ENCODE measurements at regions not wholly inside any gene's neighbourhood (a gene's known extent, or its start where the extent isn't known, plus 50 kb on each side); places are given as distances from the start of the nearest gene placed in this dataset.

DNA sequence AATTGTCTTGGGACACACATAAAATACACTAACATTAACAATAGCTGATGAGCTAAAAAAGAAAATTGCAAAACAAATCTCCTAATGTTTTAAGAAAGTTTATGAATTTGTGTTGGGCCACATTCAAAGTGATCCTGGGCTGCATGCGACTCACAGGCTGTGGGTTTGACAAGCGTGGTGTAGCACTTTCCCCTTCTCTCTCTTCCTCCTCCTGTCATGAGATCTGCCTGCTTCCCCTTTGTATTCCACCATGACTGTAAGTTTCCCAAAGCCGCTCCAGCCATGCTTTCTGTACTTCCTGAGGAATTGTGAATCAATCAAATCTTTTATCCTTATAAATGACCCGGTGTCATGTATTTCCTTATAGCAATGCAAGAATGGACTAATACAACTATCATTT is 178.0 kb downstream of the TLR4 start:
- WGBS: 77% methylated on average over 4 of the region's 4 CpGs
- Histone ChIP-seq H3K27me3 (no peaks in the 10 kb centered on the region), H3K9me3 (no peaks in the 10 kb centered on the region), H3K4me1 (no peaks in the 10 kb centered on the region), H3K4me3 (no peak overlapping the region), H3K27ac (replicated peaks in 1 of 4) (no peak overlapping the region), H3K36me3 (no peaks in the 10 kb centered on the region)
- intact Hi-C loops (cut with DNase I): no loop called here
- TF ChIP-seq EP300 (IDR thresholded peaks at IDR 0.05) (no peak), POLR2A (IDR thresholded peaks at IDR 0.05; ENCODE audit: low read depth) (no peak), POLR2AphosphoS5 (IDR thresholded peaks at IDR 0.05) (no peak)
- TF ChIP-seq, protein P1, sequence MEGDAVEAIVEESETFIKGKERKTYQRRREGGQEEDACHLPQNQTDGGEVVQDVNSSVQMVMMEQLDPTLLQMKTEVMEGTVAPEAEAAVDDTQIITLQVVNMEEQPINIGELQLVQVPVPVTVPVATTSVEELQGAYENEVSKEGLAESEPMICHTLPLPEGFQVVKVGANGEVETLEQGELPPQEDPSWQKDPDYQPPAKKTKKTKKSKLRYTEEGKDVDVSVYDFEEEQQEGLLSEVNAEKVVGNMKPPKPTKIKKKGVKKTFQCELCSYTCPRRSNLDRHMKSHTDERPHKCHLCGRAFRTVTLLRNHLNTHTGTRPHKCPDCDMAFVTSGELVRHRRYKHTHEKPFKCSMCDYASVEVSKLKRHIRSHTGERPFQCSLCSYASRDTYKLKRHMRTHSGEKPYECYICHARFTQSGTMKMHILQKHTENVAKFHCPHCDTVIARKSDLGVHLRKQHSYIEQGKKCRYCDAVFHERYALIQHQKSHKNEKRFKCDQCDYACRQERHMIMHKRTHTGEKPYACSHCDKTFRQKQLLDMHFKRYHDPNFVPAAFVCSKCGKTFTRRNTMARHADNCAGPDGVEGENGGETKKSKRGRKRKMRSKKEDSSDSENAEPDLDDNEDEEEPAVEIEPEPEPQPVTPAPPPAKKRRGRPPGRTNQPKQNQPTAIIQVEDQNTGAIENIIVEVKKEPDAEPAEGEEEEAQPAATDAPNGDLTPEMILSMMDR (IDR thresholded peaks at IDR 0.05): no peak
- no peak for DNase-seq (ENCODE audit: extremely low spot score)

DNA sequence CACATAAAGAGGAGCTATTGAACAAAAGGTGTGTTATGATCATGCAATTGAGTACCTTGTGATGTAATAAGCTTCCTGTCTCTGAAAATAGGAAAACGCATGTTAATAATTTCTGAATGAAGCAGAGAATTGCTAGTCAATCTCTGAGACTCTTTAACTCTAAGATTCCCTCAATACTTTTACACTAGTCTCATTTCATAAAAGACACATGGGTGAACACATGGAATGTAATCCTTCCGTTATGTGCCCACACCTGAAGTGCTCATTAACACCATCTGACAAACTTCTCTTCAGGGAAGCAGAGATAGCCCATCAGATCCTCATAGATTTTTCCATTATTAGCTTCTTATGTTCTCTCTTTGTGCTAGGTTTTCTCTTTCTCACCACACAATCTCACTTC is 182.4 kb downstream of the TLR4 start:
- Histone ChIP-seq H3K4me3 (no peak overlapping the region), H3K4me1 (no peaks in the 10 kb centered on the region), H3K27me3 (no peaks in the 10 kb centered on the region), H3K27ac (replicated peaks in 1 of 4) (no peak overlapping the region), H3K9me3 (no peaks in the 10 kb centered on the region), H3K36me3 (no peaks in the 10 kb centered on the region)
- intact Hi-C loops (cut with DNase I): no loop called here
- DNase-seq (ENCODE audit: extremely low spot score): no peak
- TF ChIP-seq EP300 (IDR thresholded peaks at IDR 0.05) (no peak), POLR2A (IDR thresholded peaks at IDR 0.05; ENCODE audit: low read depth) (no peak), POLR2AphosphoS5 (IDR thresholded peaks at IDR 0.05) (no peak)
- TF ChIP-seq, protein P1 (IDR thresholded peaks at IDR 0.05): no peak
- WGBS: 85% methylated on average over 2 of the region's 2 CpGs

DNA sequence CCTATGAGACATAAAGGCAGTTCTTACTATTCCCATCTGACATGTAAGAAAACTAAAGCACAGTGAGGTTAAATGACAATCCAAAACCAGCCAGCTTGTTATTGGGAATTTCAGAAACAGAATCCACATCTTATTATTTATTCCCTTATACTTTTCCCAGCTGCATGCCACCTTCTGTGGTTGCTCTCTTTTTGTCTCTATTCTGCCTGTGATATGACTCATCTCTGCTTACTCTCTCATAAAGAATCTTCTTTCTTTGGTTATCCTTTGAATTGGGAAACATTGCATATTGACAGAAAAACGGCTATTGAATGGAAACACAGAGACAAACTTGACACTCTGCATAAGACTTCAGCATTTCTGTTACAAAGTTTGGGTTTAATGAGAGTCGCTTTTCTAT is 183.2 kb downstream of the TLR4 start:
- intact Hi-C loops (cut with DNase I): no loop called here
- Histone ChIP-seq H3K36me3 (no peaks in the 10 kb centered on the region), H3K4me3 (no peak overlapping the region), H3K27ac (replicated peaks in 1 of 4) (no peak overlapping the region), H3K9me3 (no peaks in the 10 kb centered on the region), H3K27me3 (no peaks in the 10 kb centered on the region), H3K4me1 (no peaks in the 10 kb centered on the region)
- WGBS: 76% methylated on average over 2 of the region's 2 CpGs
- no peak for DNase-seq (ENCODE audit: extremely low spot score)
- TF ChIP-seq POLR2A (IDR thresholded peaks at IDR 0.05; ENCODE audit: low read depth) (no peak), POLR2AphosphoS5 (IDR thresholded peaks at IDR 0.05) (no peak), EP300 (IDR thresholded peaks at IDR 0.05) (no peak)
- TF ChIP-seq, protein P1 (IDR thresholded peaks at IDR 0.05): no peak

DNA sequence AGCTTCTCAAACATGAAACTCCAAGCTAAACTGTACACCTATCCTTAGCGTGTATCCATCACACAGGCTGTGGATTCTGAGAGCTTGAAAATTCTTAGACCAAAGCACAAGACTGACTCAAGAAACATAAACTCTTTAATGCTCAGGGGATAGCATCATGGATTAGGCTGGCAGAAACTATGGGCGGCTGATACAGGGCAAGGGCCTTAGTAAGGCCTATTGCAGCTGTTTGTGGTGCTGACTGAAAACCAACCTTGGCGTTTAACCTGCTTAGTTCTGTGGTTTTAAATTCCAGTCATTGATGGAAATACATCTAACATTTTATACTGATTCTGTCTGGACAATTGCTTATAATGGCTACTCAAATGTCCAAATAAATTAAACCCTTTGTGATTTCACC is 183.7 kb downstream of the TLR4 start:
- DNase-seq (ENCODE audit: extremely low spot score): no peak
- H3K27me3 ChIP-seq: no peaks in the 10 kb centered on the region
- no peaks in the 10 kb centered on the region for H3K9me3 ChIP-seq
- no peak for TF ChIP-seq POLR2AphosphoS5 (IDR thresholded peaks at IDR 0.05)
- TF ChIP-seq, protein P1 (IDR thresholded peaks at IDR 0.05): no peak
- TF ChIP-seq EP300 (IDR thresholded peaks at IDR 0.05): no peak
- no peak for TF ChIP-seq POLR2A (IDR thresholded peaks at IDR 0.05; ENCODE audit: low read depth)
- WGBS: 94% methylated on average over 3 of the region's 3 CpGs
- H3K4me1 ChIP-seq: no peaks in the 10 kb centered on the region
- no peak overlapping the region for H3K27ac ChIP-seq (replicated peaks in 1 of 4)
- no peak overlapping the region for H3K4me3 ChIP-seq
- H3K36me3 ChIP-seq: no peaks in the 10 kb centered on the region
- intact Hi-C loops (cut with DNase I): no loop called here

DNA sequence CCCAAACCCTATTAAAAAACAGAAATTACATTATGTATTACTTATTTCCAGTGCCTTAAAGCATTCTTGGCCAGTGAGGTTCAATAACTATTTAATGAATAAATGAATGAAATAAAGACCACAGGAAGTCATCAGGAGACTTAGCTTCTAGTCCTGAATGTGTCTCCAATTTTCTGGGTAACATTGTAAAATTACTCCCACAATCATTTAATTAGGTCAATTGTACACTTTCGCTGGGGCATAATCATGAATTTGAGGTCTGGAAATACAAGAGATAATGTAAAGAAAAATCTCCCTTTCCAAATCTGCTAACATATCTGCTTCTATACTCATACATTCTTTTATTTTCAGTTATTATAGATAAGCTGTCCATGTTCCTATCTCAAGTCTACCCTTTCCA is 199.2 kb downstream of the TLR4 start:
- Histone ChIP-seq H3K27me3 (no peaks in the 10 kb centered on the region), H3K9me3 (no peaks in the 10 kb centered on the region), H3K4me3 (no peak overlapping the region), H3K27ac (replicated peaks in 1 of 4) (no peak overlapping the region), H3K4me1 (no peaks in the 10 kb centered on the region), H3K36me3 (no peaks in the 10 kb centered on the region)
- 88% methylated on average over 1 of the region's 1 CpG for WGBS
- intact Hi-C loops (cut with DNase I): no loop called here
- DNase-seq (ENCODE audit: extremely low spot score): no peak
- TF ChIP-seq POLR2AphosphoS5 (IDR thresholded peaks at IDR 0.05) (no peak), EP300 (IDR thresholded peaks at IDR 0.05) (no peak), POLR2A (IDR thresholded peaks at IDR 0.05; ENCODE audit: low read depth) (no peak)
- TF ChIP-seq, protein P1 (IDR thresholded peaks at IDR 0.05): no peak

All from esophagus muscularis mucosa (tissue), 4 donors.